ENCODE measurements at regions not wholly inside any gene's neighbourhood (a gene's known extent, or its start where the extent isn't known, plus 50 kb on each side); places are given as distances from the start of the nearest gene placed in this dataset.

DNA sequence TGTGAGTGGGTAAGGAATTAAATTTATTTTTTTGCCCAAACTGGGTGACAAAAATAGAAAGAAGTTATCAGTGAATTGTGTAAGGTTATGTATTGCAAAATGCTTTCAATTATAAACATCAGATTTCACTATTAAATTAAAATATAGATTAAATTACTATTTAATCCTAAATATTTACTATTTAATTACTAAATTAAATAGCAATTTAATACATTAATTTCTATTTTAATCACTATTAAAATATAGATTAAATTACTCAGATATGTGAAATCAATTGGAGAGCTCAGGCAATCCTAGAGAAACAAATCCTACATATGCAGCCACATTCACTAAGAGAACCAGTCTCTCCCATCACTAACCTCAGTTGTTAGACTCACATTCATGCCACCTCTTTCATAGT is 2075.8 kb downstream of the MRPL39 start:
- H3K4me1 ChIP-seq (ENCODE audit: control insufficient read depth in 2 of 2, insufficient read depth in 2 of 2, low read length in 2 of 2), result no peaks in the 10 kb centered on the region
- H3K9ac ChIP-seq (ENCODE audit: low read length), result no peak overlapping the region
- Mint-ChIP-seq H3K4me1 (no peaks in the 10 kb centered on the region), H3K4me3 (no peak overlapping the region), H3K9me3 (ENCODE audit: insufficient read depth) (peaks cover 1% of the 10 kb centered on the region), H3K27ac (no peak overlapping the region), H3K27me3 (no peaks in the 10 kb centered on the region)
- H3K4me2 ChIP-seq (replicated peaks; ENCODE audit: low read depth, low read length, poor library complexity, severe bottlenecking), result no peak overlapping the region
- POLR2A ChIA-PET, result no interaction called here
- no peaks in the 10 kb centered on the region for H3K36me3 ChIP-seq (replicated peaks in 1 of 2; ENCODE audit: control extremely low read depth in 1 of 2, control insufficient read depth in 1 of 2, extremely low read depth in 1 of 2, insufficient read depth in 2 of 2, low read length in 1 of 2)
- no peak for TF ChIP-seq EZH2 (IDR thresholded peaks at IDR 0.05; ENCODE audit: borderline replicate concordance, insufficient read depth, low read depth, low read length, poor library complexity, severe bottlenecking)
- TF ChIP-seq, protein P1, sequence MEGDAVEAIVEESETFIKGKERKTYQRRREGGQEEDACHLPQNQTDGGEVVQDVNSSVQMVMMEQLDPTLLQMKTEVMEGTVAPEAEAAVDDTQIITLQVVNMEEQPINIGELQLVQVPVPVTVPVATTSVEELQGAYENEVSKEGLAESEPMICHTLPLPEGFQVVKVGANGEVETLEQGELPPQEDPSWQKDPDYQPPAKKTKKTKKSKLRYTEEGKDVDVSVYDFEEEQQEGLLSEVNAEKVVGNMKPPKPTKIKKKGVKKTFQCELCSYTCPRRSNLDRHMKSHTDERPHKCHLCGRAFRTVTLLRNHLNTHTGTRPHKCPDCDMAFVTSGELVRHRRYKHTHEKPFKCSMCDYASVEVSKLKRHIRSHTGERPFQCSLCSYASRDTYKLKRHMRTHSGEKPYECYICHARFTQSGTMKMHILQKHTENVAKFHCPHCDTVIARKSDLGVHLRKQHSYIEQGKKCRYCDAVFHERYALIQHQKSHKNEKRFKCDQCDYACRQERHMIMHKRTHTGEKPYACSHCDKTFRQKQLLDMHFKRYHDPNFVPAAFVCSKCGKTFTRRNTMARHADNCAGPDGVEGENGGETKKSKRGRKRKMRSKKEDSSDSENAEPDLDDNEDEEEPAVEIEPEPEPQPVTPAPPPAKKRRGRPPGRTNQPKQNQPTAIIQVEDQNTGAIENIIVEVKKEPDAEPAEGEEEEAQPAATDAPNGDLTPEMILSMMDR (IDR thresholded peaks at IDR 0.05), result no peak
- H2AFZ ChIP-seq (ENCODE audit: insufficient read depth, low read depth, low read length, poor library complexity, severe bottlenecking), result no peak overlapping the region
- no peaks in the 10 kb centered on the region for H3K9me3 ChIP-seq (ENCODE audit: control extremely low read depth in 1 of 3, control insufficient read depth in 2 of 3, insufficient read depth in 1 of 3, low read length in 2 of 3)
- no peak for DNase-seq
- no peaks in the 10 kb centered on the region for H3K27me3 ChIP-seq (replicated peaks in 1 of 4; ENCODE audit: control extremely low read depth in 1 of 4, control insufficient read depth in 3 of 4, insufficient read depth in 4 of 4, low read length in 3 of 4)
- no peaks in the 10 kb centered on the region for H3K79me2 ChIP-seq (ENCODE audit: control insufficient read depth, insufficient read depth, low read length)
- no peaks in the 10 kb centered on the region for H4K20me1 ChIP-seq (ENCODE audit: control insufficient read depth, insufficient read depth, low read length, poor library complexity, severe bottlenecking)
- no peak for ATAC-seq (ENCODE audit: low read depth)
- intact Hi-C loops (cut with micrococcal nuclease), result no loop called here
- CTCF ChIA-PET, result no interaction called here
- no peak overlapping the region for H3K27ac ChIP-seq (ENCODE audit: low read length in 2 of 2)
- no peak overlapping the region for H3K4me3 ChIP-seq (ENCODE audit: control extremely low read depth in 1 of 5, extremely low read depth in 1 of 5, insufficient read depth in 1 of 5, low read depth in 2 of 5, low read length in 4 of 5)

DNA sequence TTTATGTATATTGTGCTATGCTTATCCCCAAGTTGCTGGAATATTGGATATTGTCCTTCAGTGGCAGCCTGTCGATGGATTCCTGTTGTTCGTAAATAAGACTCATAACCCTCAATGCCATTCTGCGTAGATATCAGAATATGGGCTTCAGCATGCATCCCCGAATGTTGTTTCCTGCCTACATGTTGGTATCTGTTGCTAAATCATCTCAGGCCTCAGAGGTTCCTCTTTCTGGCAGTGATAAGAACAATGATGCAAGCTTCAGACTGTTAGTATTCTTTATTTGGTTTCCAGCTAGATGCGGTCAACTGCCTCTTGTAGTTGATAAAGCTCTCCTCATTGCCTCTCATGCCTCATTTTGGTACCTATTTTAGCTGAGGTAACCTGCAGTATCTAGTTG is 2082.6 kb downstream of the MRPL39 start:
- TF ChIP-seq, protein P1 (IDR thresholded peaks at IDR 0.05), result no peak
- TF ChIP-seq EZH2 (IDR thresholded peaks at IDR 0.05; ENCODE audit: borderline replicate concordance, insufficient read depth, low read depth, low read length, poor library complexity, severe bottlenecking), result no peak
- Histone ChIP-seq H3K9me3 (ENCODE audit: control extremely low read depth in 1 of 3, control insufficient read depth in 2 of 3, insufficient read depth in 1 of 3, low read length in 2 of 3) (no peaks in the 10 kb centered on the region), H3K4me2 (replicated peaks; ENCODE audit: low read depth, low read length, poor library complexity, severe bottlenecking) (no peak overlapping the region), H3K4me3 (ENCODE audit: control extremely low read depth in 1 of 5, extremely low read depth in 1 of 5, insufficient read depth in 1 of 5, low read depth in 2 of 5, low read length in 4 of 5) (no peak overlapping the region), H3K27ac (ENCODE audit: low read length in 2 of 2) (no peak overlapping the region), H3K4me1 (ENCODE audit: control insufficient read depth in 2 of 2, insufficient read depth in 2 of 2, low read length in 2 of 2) (no peaks in the 10 kb centered on the region), H3K27me3 (replicated peaks in 1 of 4; ENCODE audit: control extremely low read depth in 1 of 4, control insufficient read depth in 3 of 4, insufficient read depth in 4 of 4, low read length in 3 of 4) (no peaks in the 10 kb centered on the region), H2AFZ (ENCODE audit: insufficient read depth, low read depth, low read length, poor library complexity, severe bottlenecking) (no peak overlapping the region), H3K79me2 (ENCODE audit: control insufficient read depth, insufficient read depth, low read length) (no peaks in the 10 kb centered on the region), H4K20me1 (ENCODE audit: control insufficient read depth, insufficient read depth, low read length, poor library complexity, severe bottlenecking) (no peaks in the 10 kb centered on the region), H3K9ac (ENCODE audit: low read length) (no peak overlapping the region), H3K36me3 (replicated peaks in 1 of 2; ENCODE audit: control extremely low read depth in 1 of 2, control insufficient read depth in 1 of 2, extremely low read depth in 1 of 2, insufficient read depth in 2 of 2, low read length in 1 of 2) (no peaks in the 10 kb centered on the region)
- intact Hi-C loops (cut with micrococcal nuclease), result no loop called here
- no peak overlapping the region for H3K4me3 Mint-ChIP-seq
- H3K27me3 Mint-ChIP-seq, result no peaks in the 10 kb centered on the region
- WGBS (ENCODE audit: insufficient coverage), result 89% methylated on average over 4 of the region's 5 CpGs
- H3K27ac Mint-ChIP-seq, result no peak overlapping the region
- POLR2A ChIA-PET, result no interaction called here
- no peaks in the 10 kb centered on the region for H3K4me1 Mint-ChIP-seq
- ATAC-seq (ENCODE audit: low read depth) (no peak), DNase-seq (no peak)
- CTCF ChIA-PET, result no interaction called here
- peaks cover 2% of the 10 kb centered on the region for H3K9me3 Mint-ChIP-seq (ENCODE audit: insufficient read depth)

Data from B cell (primary cell).